ENCODE measurements at regions not wholly inside any gene's neighbourhood (a gene's known extent, or its start where the extent isn't known, plus 50 kb on each side); places are given as distances from the start of the nearest gene placed in this dataset.
A peak's percentile ranks its signal among the peaks of the same experiment; 100 is the strongest.
"Not testable (repeated sequence)": the region's sequence is repeated elsewhere in the genome, so short reads cannot be mapped to it uniquely, and the experiment has no call there.

GRCh38 chr21:35449846-35450245 lies 400.7 kb upstream of the RUNX1 start:
- no peak for DNase-seq

- no peak for DNase-seq
Observed at GRCh38 chr21:35448876-35449599, 399.9 kb upstream of the RUNX1 start.

GRCh38 chr21:35444391-35444790 lies 395.3 kb upstream of the RUNX1 start:
- DNase-seq, result no peak

GRCh38 chr21:35441868-35442582 lies 392.9 kb upstream of the RUNX1 start:
- no peak for DNase-seq

GRCh38 chr21:35438643-35439404 lies 389.7 kb upstream of the RUNX1 start:
- peak; percentile 3 for DNase-seq

GRCh38 chr21:35437941-35438340 lies 388.8 kb upstream of the RUNX1 start:
- DNase-seq, result no peak

GRCh38 chr21:35436899-35437298 lies 387.8 kb upstream of the RUNX1 start:
- no peak for DNase-seq

- DNase-seq, result not testable (repeated sequence)
Observed at GRCh38 chr21:35432601-35433000, 383.5 kb upstream of the RUNX1 start.

- no peak for DNase-seq
Observed at GRCh38 chr21:35430260-35430659, 381.2 kb upstream of the RUNX1 start.

GRCh38 chr21:35428937-35429336 lies 379.8 kb upstream of the RUNX1 start:
- no peak for DNase-seq

GRCh38 chr21:35428489-35428888 lies 379.4 kb upstream of the RUNX1 start:
- no peak for DNase-seq

GRCh38 chr21:35428001-35428320 lies 378.9 kb upstream of the RUNX1 start:
- no peak for DNase-seq

GRCh38 chr21:35427320-35428000 lies 378.4 kb upstream of the RUNX1 start:
- DNase-seq, result no peak

- no peak for DNase-seq
Observed at GRCh38 chr21:35426897-35427296, 377.8 kb upstream of the RUNX1 start.

GRCh38 chr21:35426469-35426868 lies 377.4 kb upstream of the RUNX1 start:
- no peak for DNase-seq

GRCh38 chr21:35424122-35424521 lies 375.0 kb upstream of the RUNX1 start:
- no peak for DNase-seq

GRCh38 chr21:35423709-35424108 lies 374.6 kb upstream of the RUNX1 start:
- no peak for DNase-seq

GRCh38 chr21:35422011-35422410 lies 372.9 kb upstream of the RUNX1 start:
- no peak for DNase-seq

- no peak for DNase-seq
Observed at GRCh38 chr21:35421221-35421620, 372.1 kb upstream of the RUNX1 start.

- DNase-seq, result no peak
Observed at GRCh38 chr21:35420656-35421055, 371.6 kb upstream of the RUNX1 start.

- no peak for DNase-seq
Observed at GRCh38 chr21:35417762-35418161, 368.7 kb upstream of the RUNX1 start.

GRCh38 chr21:35416866-35417489 lies 367.9 kb upstream of the RUNX1 start:
- no peak for DNase-seq

Data from NCI-H774 (cell line).